ENCODE measurements at regions not wholly inside any gene's neighbourhood (a gene's known extent, or its start where the extent isn't known, plus 50 kb on each side); places are given as distances from the start of the nearest gene placed in this dataset.

DNA sequence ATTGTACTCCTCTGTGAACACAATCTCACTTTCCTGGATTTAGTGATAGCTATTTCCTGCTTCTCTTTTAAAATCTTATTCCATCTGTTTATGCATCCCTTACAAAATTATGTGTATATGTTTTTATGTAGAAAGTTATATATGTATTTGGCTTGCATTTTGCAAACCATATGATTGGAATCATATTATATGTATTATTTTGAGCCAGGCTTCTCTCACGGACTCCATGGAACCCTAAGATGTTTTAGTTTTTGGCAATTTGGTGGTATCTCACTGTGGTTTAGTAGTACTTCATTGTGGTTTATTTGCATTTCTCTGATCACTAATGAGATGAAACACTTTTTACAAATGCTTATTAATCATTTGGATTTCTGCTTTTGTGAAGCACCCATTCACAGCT lies 507.3 kb upstream of the KIRREL3 start:
- ChIA-PET POLR2A (no interaction called here), CTCF (interaction anchor here (0.8 to 2.1 kb wide), 3 partner anchors 9 to 14 kb away, joined by 3 to 15 read pairs (median 3); no protein-coding TSS in a partner anchor)
- Histone ChIP-seq H3K9me2 (peaks cover 5% of the 10 kb centered on the region; the same call in 1 of the 2 replicates), H3K79me2 (ENCODE audit: insufficient read depth) (no peaks in the 10 kb centered on the region), H3K4me3 (ENCODE audit: low read depth in 2 of 2, low read length in 1 of 2) (no peak overlapping the region), H3K9ac (no peak overlapping the region), H4K20me1 (ENCODE audit: insufficient read depth) (no peaks in the 10 kb centered on the region), H3K36me3 (replicated peaks in 1 of 2; ENCODE audit: control insufficient read depth in 1 of 2, insufficient read depth in 2 of 2, low read length in 1 of 2) (no peaks in the 10 kb centered on the region), H3K4me1 (ENCODE audit: control insufficient read depth in 1 of 2, insufficient read depth in 2 of 2, low read depth in 1 of 2, low read length in 1 of 2) (peaks cover 0 to 3% of the 10 kb centered on the region in 2 experiments; a peak in 1 of 4 replicates), H3F3A (replicated peaks; ENCODE audit: insufficient read depth) (no peaks in the 10 kb centered on the region), H2AFZ (ENCODE audit: low read depth) (no peak overlapping the region), H3K27ac (ENCODE audit: low read depth in 2 of 2, low read length in 1 of 2) (no peak overlapping the region), H3K4me2 (no peak overlapping the region), H3K27me3 (ENCODE audit: insufficient read depth) (no peaks in the 10 kb centered on the region), H3K9me3 (no peaks in the 10 kb centered on the region)
- no peak for DNase-seq
- no peak for TF ChIP-seq YY1 (IDR thresholded peaks at IDR 0.05; ENCODE audit: low read depth)
- no peak for TF ChIP-seq CHD2 (IDR thresholded peaks at IDR 0.05; ENCODE audit: low read length, partially characterized antibody)
- no peak for TF ChIP-seq RAD21 (IDR thresholded peaks at IDR 0.05; ENCODE audit: low read length)
- TF ChIP-seq FOXM1 (IDR thresholded peaks at IDR 0.05; ENCODE audit: low read depth) = no peak
- TF ChIP-seq, protein P1, sequence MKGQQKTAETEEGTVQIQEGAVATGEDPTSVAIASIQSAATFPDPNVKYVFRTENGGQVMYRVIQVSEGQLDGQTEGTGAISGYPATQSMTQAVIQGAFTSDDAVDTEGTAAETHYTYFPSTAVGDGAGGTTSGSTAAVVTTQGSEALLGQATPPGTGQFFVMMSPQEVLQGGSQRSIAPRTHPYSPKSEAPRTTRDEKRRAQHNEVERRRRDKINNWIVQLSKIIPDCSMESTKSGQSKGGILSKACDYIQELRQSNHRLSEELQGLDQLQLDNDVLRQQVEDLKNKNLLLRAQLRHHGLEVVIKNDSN (IDR thresholded peaks at IDR 0.05; ENCODE audit: borderline replicate concordance, low read depth) = no peak
- no peak for TF ChIP-seq MEF2A (IDR thresholded peaks at IDR 0.05; ENCODE audit: borderline replicate concordance, low read depth)
- TF ChIP-seq, protein P2, sequence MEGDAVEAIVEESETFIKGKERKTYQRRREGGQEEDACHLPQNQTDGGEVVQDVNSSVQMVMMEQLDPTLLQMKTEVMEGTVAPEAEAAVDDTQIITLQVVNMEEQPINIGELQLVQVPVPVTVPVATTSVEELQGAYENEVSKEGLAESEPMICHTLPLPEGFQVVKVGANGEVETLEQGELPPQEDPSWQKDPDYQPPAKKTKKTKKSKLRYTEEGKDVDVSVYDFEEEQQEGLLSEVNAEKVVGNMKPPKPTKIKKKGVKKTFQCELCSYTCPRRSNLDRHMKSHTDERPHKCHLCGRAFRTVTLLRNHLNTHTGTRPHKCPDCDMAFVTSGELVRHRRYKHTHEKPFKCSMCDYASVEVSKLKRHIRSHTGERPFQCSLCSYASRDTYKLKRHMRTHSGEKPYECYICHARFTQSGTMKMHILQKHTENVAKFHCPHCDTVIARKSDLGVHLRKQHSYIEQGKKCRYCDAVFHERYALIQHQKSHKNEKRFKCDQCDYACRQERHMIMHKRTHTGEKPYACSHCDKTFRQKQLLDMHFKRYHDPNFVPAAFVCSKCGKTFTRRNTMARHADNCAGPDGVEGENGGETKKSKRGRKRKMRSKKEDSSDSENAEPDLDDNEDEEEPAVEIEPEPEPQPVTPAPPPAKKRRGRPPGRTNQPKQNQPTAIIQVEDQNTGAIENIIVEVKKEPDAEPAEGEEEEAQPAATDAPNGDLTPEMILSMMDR (IDR thresholded peaks at IDR 0.05) = no peak
- TF ChIP-seq, protein P3, sequence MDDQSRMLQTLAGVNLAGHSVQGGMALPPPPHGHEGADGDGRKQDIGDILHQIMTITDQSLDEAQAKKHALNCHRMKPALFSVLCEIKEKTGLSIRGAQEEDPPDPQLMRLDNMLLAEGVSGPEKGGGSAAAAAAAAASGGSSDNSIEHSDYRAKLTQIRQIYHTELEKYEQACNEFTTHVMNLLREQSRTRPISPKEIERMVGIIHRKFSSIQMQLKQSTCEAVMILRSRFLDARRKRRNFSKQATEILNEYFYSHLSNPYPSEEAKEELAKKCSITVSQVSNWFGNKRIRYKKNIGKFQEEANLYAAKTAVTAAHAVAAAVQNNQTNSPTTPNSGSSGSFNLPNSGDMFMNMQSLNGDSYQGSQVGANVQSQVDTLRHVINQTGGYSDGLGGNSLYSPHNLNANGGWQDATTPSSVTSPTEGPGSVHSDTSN (IDR thresholded peaks at IDR 0.05) = no peak
- TF ChIP-seq TAF1 (IDR thresholded peaks at IDR 0.05; ENCODE audit: borderline replicate concordance, low read depth, low read length) = no peak
- no peak for TF ChIP-seq EP300 (IDR thresholded peaks at IDR 0.05; ENCODE audit: borderline replicate concordance in 1 of 2, low read depth in 1 of 2, low read length in 1 of 2)
- no peak for TF ChIP-seq GABPA (IDR thresholded peaks at IDR 0.05; ENCODE audit: low read depth)
- TF ChIP-seq GATA2 (CRISPR knock-in tag; IDR thresholded peaks at IDR 0.05) = no peak
- TF ChIP-seq, protein P4, sequence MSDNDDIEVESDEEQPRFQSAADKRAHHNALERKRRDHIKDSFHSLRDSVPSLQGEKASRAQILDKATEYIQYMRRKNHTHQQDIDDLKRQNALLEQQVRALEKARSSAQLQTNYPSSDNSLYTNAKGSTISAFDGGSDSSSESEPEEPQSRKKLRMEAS (IDR thresholded peaks at IDR 0.05; ENCODE audit: low read depth) = no peak
- TF ChIP-seq SIN3A (IDR thresholded peaks at IDR 0.05; ENCODE audit: borderline replicate concordance, low read depth, low read length) = no peak
- 46% methylated on average over 1 of the region's 1 CpG for WGBS (ENCODE audit: low lambda C conversion rate)

DNA sequence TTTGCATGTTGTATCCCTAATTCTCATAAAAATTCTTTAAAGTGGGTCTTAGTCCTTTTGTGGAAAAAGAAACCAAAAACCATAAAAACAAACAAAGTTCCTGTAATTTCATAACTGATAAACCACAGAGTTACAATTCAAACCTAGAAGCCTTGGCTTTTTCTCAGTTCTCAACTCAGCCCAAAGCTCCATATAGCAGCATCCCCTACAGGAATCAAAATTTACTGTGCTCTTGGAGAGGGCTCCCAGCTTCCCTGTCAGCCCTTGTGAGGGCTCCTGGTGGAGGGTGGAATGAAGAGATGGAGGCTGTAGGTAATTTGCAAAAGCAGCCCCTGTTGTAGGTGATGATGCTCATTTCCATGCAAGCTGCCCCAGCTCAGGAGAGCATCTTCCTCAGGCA lies 506.1 kb upstream of the KIRREL3 start:
- H3K4me3 ChIP-seq (ENCODE audit: low read depth in 2 of 2, low read length in 1 of 2) = no peak overlapping the region
- H3K9ac ChIP-seq = no peak overlapping the region
- H3K27ac ChIP-seq (ENCODE audit: low read depth in 2 of 2, low read length in 1 of 2) = no peak overlapping the region
- no peaks in the 10 kb centered on the region for H4K20me1 ChIP-seq (ENCODE audit: insufficient read depth)
- CTCF ChIA-PET = interaction anchor here (2.1 kb wide), 1 partner anchor 13 kb away, joined by 15 read pairs; no protein-coding TSS in a partner anchor
- no peak overlapping the region for H2AFZ ChIP-seq (ENCODE audit: low read depth)
- POLR2A ChIA-PET = no interaction called here
- no peaks in the 10 kb centered on the region for H3K79me2 ChIP-seq (ENCODE audit: insufficient read depth)
- no peak for DNase-seq
- no peaks in the 10 kb centered on the region for H3K27me3 ChIP-seq (ENCODE audit: insufficient read depth)
- no peaks in the 10 kb centered on the region for H3F3A ChIP-seq (replicated peaks; ENCODE audit: insufficient read depth)
- H3K4me2 ChIP-seq = no peak overlapping the region
- H3K4me1 ChIP-seq (ENCODE audit: control insufficient read depth in 1 of 2, insufficient read depth in 2 of 2, low read depth in 1 of 2, low read length in 1 of 2) = peaks cover 0 to 3% of the 10 kb centered on the region in 2 experiments; a peak in 1 of 4 replicates
- H3K9me3 ChIP-seq = no peaks in the 10 kb centered on the region
- no peaks in the 10 kb centered on the region for H3K36me3 ChIP-seq (replicated peaks in 1 of 2; ENCODE audit: control insufficient read depth in 1 of 2, insufficient read depth in 2 of 2, low read length in 1 of 2)
- peaks cover 5% of the 10 kb centered on the region; the same call in 1 of the 2 replicates for H3K9me2 ChIP-seq
- TF ChIP-seq RFX5 (IDR thresholded peaks at IDR 0.05; ENCODE audit: low read length) = no peak
- TF ChIP-seq MXI1 (IDR thresholded peaks at IDR 0.05; ENCODE audit: low read depth, low read length) = no peak
- TF ChIP-seq JUND (IDR thresholded peaks at IDR 0.05) = no peak
- TF ChIP-seq, protein P5, sequence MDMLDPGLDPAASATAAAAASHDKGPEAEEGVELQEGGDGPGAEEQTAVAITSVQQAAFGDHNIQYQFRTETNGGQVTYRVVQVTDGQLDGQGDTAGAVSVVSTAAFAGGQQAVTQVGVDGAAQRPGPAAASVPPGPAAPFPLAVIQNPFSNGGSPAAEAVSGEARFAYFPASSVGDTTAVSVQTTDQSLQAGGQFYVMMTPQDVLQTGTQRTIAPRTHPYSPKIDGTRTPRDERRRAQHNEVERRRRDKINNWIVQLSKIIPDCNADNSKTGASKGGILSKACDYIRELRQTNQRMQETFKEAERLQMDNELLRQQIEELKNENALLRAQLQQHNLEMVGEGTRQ (IDR thresholded peaks at IDR 0.05; ENCODE audit: borderline replicate concordance, low read depth, low read length) = no peak
- TF ChIP-seq TAF1 (IDR thresholded peaks at IDR 0.05; ENCODE audit: borderline replicate concordance, low read depth, low read length) = no peak
- TF ChIP-seq FOXJ3 (CRISPR knock-in tag; IDR thresholded peaks at IDR 0.05) = no peak
- no peak for TF ChIP-seq POLR2AphosphoS5 (IDR thresholded peaks at IDR 0.05; ENCODE audit: low read depth, low read length)
- no peak for TF ChIP-seq YY1 (IDR thresholded peaks at IDR 0.05; ENCODE audit: low read depth)
- no peak for TF ChIP-seq EZH2phosphoT487 (IDR thresholded peaks at IDR 0.05; ENCODE audit: borderline replicate concordance, low read depth)
- no peak for TF ChIP-seq GABPA (IDR thresholded peaks at IDR 0.05; ENCODE audit: low read depth)

All from SK-N-SH (cell line).